Choroid plexus epithelial cell (primary cell): ENCODE measurements at regions not wholly inside any gene's neighbourhood (a gene's known extent, or its start where the extent isn't known, plus 50 kb on each side); places are given as distances from the start of the nearest gene placed in this dataset.

Experiments used
- DNase-seq: peaks from one replicate; pipeline ENCODE4 v3.0.0-alpha.2; 2010; ENCODE audit warnings: low read depth
- H3K4me3 ChIP-seq: 2 replicates; pipeline ENCODE4 v1.5.1; 2011; ENCODE audit warnings: low read depth, mild to moderate bottlenecking, control low read depth, low read length, moderate library complexity
- TF ChIP-seq, protein P1 (sequence below): conservative IDR thresholded peaks from 2 replicates; pipeline ENCODE4 v1.5.1; 2011; ENCODE audit warnings: low read depth, mild to moderate bottlenecking, control low read depth, inconsistent platforms, low read length, moderate library complexity

DNA sequence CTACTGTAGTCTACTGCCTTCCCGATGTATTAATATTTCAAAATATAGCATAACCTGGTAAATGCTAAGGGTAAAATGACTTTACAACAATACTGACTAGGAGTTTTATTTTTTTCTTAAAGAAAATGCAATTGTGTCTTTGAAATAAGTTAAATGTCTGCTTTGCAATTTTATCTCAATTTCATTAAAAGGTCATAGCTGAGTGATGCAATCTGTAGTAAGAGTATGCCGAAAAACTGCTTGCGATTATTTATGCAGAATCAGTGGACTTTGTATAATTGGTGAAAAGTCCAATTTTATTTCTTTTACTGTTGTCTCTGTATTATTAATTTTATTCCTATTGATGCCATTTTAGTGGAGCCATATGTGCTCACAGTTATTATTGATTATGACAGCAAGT, 1143.6 kb upstream of the EPHA6 start:
- no peak overlapping the region for H3K4me3 ChIP-seq
- no peak for DNase-seq
- TF ChIP-seq, protein P1, sequence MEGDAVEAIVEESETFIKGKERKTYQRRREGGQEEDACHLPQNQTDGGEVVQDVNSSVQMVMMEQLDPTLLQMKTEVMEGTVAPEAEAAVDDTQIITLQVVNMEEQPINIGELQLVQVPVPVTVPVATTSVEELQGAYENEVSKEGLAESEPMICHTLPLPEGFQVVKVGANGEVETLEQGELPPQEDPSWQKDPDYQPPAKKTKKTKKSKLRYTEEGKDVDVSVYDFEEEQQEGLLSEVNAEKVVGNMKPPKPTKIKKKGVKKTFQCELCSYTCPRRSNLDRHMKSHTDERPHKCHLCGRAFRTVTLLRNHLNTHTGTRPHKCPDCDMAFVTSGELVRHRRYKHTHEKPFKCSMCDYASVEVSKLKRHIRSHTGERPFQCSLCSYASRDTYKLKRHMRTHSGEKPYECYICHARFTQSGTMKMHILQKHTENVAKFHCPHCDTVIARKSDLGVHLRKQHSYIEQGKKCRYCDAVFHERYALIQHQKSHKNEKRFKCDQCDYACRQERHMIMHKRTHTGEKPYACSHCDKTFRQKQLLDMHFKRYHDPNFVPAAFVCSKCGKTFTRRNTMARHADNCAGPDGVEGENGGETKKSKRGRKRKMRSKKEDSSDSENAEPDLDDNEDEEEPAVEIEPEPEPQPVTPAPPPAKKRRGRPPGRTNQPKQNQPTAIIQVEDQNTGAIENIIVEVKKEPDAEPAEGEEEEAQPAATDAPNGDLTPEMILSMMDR = no peak

DNA sequence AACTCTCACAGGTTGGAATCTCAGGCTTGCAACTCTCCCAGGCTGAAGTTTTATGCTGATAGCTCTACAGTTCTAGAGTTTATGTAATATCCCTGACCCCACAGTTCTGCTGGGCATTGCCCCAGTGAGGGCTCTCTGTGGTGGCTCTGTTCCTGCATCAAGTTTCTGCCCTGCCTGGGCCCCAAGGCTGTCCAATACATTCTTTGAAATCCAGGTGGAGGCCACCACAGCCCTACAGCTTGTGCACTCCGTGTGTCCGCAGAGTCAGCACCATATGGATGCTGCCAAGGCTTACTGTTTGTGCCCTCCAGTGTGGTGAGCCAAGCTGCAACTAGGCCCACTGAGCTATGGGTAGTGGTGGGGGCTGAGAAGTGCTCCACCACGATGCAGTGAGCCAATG, 1141.2 kb upstream of the EPHA6 start:
- DNase-seq = no peak
- TF ChIP-seq, protein P1 = no peak
- H3K4me3 ChIP-seq = no peak overlapping the region

DNA sequence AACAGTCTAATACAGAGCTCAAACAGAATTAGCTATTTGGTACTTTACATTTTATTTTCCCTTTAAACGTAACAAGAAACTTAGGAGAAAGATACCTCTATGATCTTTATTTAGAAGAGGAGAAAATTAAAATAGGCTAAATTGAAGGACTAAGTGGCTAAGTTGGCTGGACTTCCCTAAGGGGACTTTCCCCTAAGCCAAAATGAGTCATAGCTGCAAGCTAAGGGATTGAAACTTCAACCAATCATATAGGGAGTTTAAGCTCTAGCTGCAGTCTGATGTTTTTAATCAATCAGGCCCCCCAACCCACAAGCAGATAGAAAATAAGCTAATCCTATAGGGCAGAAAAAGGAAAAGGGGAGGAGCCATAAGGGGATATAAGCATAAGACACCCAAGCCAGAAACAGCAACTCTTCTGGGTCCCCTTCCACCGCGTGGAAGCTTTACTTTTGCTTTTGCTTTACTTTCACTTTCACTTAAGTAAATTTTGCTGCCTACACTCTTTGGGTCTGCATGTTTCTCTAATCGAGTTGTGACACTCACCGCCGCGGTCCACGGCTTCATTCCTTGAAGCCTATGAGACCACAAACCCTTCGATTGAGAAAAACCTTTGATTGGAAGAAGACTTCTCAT, 1108.5 kb upstream of the EPHA6 start:
- TF ChIP-seq, protein P1 = no peak
- DNase-seq = no peak
- H3K4me3 ChIP-seq = no peak overlapping the region

DNA sequence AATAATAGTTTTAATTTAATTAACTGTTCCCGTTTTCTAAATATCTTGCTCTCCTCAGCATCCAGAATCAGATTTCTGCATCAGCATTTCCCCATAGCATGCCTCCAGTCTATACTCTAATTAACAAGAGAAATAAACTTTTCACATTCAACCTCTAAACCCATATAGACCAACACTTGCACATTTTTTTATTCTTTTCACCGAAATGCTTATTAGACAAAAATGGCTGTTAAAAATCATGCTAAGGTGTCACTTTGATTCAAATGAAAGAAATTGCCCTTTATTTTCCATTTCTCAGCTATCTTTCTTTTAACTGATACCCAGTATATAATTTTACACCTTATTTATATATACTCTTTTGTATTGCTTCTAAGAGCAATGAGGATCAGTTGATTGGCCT, 1107.1 kb upstream of the EPHA6 start:
- H3K4me3 ChIP-seq = no peak overlapping the region
- DNase-seq = no peak
- TF ChIP-seq, protein P1 = no peak

DNA sequence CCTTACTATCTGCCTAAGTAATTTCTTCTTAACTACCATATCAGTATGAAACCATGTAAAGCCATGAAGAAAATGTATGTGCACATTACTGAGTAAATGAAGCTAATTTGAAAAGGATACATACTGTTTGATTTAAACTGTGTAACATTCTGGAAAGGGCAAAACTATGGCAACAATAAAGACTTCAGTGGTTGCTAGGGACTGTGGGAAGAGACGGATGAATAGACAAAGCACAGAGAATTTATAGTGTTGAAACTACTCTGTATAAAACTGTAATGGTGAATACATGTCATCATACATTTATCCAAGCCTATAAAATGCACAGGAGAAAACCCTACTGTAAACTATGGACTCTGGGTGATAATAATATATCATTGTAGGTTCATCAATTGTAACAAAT, 1103.7 kb upstream of the EPHA6 start:
- H3K4me3 ChIP-seq = no peak overlapping the region
- TF ChIP-seq, protein P1 = no peak
- DNase-seq = no peak

DNA sequence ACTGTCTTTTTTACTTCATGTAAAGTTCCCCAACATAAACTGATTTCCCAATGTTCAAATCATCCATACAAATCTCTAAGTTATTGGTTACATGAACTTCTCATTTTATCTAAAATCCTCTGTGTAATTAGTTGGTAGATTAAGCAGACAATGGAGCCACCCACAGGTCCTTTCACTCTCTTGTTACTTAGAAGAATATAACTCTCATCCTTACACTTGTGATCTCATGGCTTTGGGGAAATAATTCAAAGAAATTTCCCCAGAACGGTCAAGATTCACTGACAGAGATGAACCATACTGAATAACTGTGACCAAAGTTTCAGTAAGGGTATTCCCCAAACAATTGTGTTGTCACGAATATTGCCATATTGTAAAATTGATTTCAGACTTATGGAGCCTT, 1102.6 kb upstream of the EPHA6 start:
- no peak overlapping the region for H3K4me3 ChIP-seq
- TF ChIP-seq, protein P1 = no peak
- no peak for DNase-seq

DNA sequence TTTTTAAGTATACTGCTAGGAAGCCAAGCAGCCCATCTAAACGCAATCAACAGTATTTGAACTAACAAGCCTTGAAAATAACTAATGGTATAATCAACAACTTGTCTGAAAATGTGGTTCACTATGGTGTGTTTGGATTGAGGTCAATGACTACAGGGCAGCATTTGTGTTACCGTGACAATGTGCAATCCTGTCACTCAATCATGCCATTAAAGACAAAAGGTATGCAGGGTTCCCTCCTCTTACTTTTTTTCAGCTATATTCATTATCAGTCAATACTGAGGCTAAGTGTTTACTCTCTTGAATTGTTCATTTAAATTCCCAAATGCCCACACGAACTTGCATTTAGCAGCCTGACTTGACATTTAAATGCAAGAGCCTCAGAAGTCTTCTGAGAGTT, 1099.3 kb upstream of the EPHA6 start:
- DNase-seq = no peak
- TF ChIP-seq, protein P1 = no peak

More for the DNA sequence above, 1099.3 kb upstream of the EPHA6 start:
- H3K4me3 ChIP-seq = no peak overlapping the region
